BJ (cell line): ENCODE measurements at regions not wholly inside any gene's neighbourhood (a gene's known extent, or its start where the extent isn't known, plus 50 kb on each side); places are given as distances from the start of the nearest gene placed in this dataset.

ENCODE experiments used
- CTCF ChIA-PET: fragments of 350-600 bp; formaldehyde crosslinking; extraction: SDS; loops from one replicate; lab custom pipeline; 2021; ENCODE audit warnings: antibody characterized with exemption, inconsistent platforms; lab: Yijun Ruan, JAX
- POLR2A ChIA-PET: fragments of 300-600 bp; sonication (Branson Sonifier 250); formaldehyde crosslinking; extraction: SDS; loops from one replicate; lab custom pipeline; 2021; ENCODE audit warnings: antibody characterized with exemption; lab: Charles Lee
- DNase-seq: peaks from one replicate; pipeline ENCODE4 v3.0.0-alpha.2; 2011; ENCODE audit warnings: low read depth
- H3K27me3 ChIP-seq: 2 replicates; pipeline ENCODE4 v1.6.0; 2011; ENCODE audit warnings: low read length; ENCODE audit not compliant: control insufficient read depth, insufficient read depth
- H3K36me3 ChIP-seq: 2 replicates; pipeline ENCODE4 v1.5.1; 2011; ENCODE audit warnings: low read length; ENCODE audit not compliant: control insufficient read depth, insufficient read depth
- H3K4me3 ChIP-seq: 2 replicates; pipeline ENCODE4 v1.5.1; 2011; ENCODE audit warnings: low read depth, mild to moderate bottlenecking, control low read depth, low read length
- TF ChIP-seq, protein P1 (sequence below): IDR thresholded peaks from 2 replicates; pipeline ENCODE4 v1.5.1; 2011; ENCODE audit warnings: low read depth, mild to moderate bottlenecking, control low read depth, inconsistent platforms, low read length, moderate library complexity; ENCODE audit not compliant: insufficient read depth

DNA sequence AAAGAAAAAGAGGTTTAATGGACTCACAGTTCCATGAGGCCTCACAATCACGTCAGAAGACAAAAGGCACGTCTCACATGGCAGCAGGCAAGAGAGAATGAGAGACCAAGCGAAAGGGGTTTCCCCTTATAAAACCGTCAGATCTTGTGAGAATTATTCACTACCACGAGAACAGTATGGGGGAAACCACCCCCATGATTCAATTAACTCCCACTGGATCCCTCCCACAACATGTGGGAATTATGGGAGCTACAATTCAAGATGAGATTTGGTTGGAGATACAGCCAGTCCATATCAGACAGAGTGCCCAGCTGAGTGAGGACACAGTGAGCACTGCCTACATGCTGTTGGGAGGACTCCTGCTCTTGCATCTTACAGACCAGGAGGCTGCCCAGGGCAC, 148.4 kb downstream of the TEX36 start:
- POLR2A ChIA-PET = interaction anchor here (0.6 kb wide), 1 partner anchor 9 kb away, joined by 3 read pairs; no protein-coding TSS in a partner anchor
- Histone ChIP-seq H3K4me3 (no peak overlapping the region), H3K36me3 (no peaks in the 10 kb centered on the region), H3K27me3 (peaks cover 6% of the 10 kb centered on the region)
- CTCF ChIA-PET = interaction anchor here (0.9 kb wide), 1 partner anchor 25 kb away, joined by 3 read pairs; no protein-coding TSS in a partner anchor
- no peak for DNase-seq
- TF ChIP-seq, protein P1, sequence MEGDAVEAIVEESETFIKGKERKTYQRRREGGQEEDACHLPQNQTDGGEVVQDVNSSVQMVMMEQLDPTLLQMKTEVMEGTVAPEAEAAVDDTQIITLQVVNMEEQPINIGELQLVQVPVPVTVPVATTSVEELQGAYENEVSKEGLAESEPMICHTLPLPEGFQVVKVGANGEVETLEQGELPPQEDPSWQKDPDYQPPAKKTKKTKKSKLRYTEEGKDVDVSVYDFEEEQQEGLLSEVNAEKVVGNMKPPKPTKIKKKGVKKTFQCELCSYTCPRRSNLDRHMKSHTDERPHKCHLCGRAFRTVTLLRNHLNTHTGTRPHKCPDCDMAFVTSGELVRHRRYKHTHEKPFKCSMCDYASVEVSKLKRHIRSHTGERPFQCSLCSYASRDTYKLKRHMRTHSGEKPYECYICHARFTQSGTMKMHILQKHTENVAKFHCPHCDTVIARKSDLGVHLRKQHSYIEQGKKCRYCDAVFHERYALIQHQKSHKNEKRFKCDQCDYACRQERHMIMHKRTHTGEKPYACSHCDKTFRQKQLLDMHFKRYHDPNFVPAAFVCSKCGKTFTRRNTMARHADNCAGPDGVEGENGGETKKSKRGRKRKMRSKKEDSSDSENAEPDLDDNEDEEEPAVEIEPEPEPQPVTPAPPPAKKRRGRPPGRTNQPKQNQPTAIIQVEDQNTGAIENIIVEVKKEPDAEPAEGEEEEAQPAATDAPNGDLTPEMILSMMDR = no peak

DNA sequence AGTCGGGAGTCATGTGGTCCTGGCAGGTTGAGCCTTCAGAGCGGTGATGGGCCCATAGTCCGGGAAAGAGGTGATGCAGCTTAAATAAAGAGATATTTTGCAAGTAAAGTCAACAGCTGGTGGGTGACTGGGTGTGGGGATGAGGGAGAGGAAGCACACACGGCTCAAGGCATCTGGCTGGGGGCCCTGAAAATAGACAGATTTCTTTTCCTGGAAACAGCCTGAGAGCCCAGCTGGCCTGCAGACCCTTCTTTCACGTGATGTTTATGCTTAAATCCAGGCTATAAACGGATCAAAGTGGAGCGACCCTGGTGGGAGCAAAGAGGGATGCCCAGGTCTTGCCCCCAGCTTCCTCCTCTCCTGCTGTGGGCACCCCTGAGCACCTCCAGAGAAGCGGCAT, 149.1 kb downstream of the TEX36 start:
- H3K4me3 ChIP-seq = no peak overlapping the region
- DNase-seq = no peak
- TF ChIP-seq, protein P1 = no peak
- POLR2A ChIA-PET = no interaction called here
- no peaks in the 10 kb centered on the region for H3K36me3 ChIP-seq
- H3K27me3 ChIP-seq = peaks cover 6% of the 10 kb centered on the region
- CTCF ChIA-PET = interaction anchor here (0.9 kb wide), 1 partner anchor 24 kb away, joined by 3 read pairs; no protein-coding TSS in a partner anchor

DNA sequence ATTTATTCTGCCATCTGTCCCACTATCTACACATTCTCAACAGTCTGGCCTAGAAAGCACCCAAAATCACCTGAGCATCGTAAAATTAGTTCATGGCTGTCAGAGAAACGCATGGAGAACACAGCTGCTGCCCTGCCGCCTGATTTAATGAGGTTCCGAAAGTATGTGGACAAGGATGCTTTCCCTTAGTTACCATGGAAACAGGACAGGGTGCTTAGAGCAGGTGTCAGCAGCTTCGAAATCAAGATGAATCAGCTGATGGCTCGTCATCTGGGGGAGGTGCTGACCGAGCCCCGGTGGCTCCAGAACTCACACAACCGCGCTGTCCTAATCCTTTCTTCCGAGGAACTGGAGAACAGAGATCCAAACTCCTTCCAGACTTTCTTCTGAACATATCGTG, 151.5 kb downstream of the TEX36 start:
- H3K36me3 ChIP-seq = no peaks in the 10 kb centered on the region
- DNase-seq = no peak
- ChIA-PET POLR2A (no interaction called here), CTCF (interaction anchor here (1.3 kb wide), 1 partner anchor 12 kb away, joined by 3 read pairs; no protein-coding TSS in a partner anchor)
- H3K27me3 ChIP-seq = peaks cover 6% of the 10 kb centered on the region
- H3K4me3 ChIP-seq = no peak overlapping the region
- TF ChIP-seq, protein P1 = no peak

DNA sequence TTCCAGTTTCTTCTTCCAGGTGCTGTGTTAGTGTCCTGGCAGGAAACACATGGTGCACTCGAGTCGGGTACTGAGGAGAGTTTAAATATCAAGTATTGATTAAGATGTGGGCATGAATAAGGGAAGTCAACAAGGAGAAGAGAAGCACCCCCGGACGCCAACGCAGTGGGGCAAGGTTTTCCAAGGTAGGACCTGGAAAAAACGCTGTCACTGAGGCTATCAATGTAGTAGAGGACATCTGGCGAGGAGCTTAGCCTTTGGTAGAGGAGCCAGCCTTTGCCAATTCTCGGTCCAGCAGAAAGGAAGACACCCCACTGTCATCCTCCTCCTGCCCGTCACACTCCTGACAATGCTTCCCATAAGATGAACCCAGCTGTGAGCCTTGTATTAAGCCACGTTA, 159.6 kb downstream of the TEX36 start:
- CTCF ChIA-PET = interaction anchor here (2.0 kb wide), 1 partner anchor 21 kb away, joined by 4 read pairs; no protein-coding TSS in a partner anchor
- Histone ChIP-seq H3K4me3 (no peak overlapping the region), H3K27me3 (no peaks in the 10 kb centered on the region), H3K36me3 (no peaks in the 10 kb centered on the region)
- TF ChIP-seq, protein P1 = no peak
- POLR2A ChIA-PET = no interaction called here
- no peak for DNase-seq

DNA sequence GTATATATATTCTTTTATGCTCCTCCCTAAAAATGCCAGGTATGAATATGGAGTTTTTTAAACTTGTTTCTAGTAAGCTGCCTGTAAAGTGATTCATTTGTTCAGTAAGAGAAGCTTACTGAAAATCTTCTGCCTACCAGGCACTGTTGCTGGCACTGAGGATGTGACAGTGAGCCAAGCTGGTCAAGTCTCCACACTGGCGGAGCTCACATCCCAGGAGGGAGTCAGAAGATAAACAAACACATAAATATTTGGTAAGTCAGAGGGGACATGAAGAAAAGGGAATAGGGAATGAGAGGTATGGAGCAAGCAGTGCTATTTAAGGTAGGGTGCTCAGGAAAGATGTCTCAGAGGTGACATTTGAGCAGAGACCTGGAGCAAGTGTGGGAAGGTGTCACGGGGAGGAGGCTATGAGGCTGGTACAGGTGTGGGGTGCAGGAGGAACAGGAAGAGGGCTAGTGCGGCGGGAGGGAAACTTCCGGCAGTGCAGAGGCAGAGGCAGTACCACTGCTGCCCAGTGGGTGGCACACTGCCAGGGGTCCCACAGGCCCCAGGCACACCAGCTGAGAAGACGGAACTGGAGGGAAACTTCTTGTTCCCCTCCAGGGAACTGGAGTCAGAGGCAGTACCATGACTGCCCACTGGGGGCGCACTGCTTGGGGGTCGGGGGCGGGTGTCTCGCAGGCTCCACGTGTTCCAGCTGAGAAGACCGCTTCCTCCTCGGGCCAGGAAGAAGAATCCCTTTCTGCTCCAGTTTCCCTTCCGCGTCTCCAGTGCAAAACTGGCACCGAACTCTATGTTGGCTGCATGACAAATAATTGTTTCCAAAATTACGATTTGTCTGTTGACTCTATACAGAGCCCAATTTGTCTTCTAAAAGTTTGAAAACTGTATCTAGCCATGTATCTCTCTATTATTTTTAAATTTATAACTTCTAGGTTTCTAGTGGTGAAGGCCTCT, 161.0 kb downstream of the TEX36 start:
- H3K27me3 ChIP-seq = no peaks in the 10 kb centered on the region
- TF ChIP-seq, protein P1 = peak; percentile 69
- H3K36me3 ChIP-seq = no peaks in the 10 kb centered on the region
- CTCF ChIA-PET = interaction anchor here (0.6 to 2.0 kb wide), 3 partner anchors 11 to 38 kb away, joined by 3 to 4 read pairs (median 4); no protein-coding TSS in a partner anchor
- H3K4me3 ChIP-seq = no peak overlapping the region
- DNase-seq = no peak
- POLR2A ChIA-PET = no interaction called here
